ENCODE measurements at regions not wholly inside any gene's neighbourhood (a gene's known extent, or its start where the extent isn't known, plus 50 kb on each side); places are given as distances from the start of the nearest gene placed in this dataset.

DNA sequence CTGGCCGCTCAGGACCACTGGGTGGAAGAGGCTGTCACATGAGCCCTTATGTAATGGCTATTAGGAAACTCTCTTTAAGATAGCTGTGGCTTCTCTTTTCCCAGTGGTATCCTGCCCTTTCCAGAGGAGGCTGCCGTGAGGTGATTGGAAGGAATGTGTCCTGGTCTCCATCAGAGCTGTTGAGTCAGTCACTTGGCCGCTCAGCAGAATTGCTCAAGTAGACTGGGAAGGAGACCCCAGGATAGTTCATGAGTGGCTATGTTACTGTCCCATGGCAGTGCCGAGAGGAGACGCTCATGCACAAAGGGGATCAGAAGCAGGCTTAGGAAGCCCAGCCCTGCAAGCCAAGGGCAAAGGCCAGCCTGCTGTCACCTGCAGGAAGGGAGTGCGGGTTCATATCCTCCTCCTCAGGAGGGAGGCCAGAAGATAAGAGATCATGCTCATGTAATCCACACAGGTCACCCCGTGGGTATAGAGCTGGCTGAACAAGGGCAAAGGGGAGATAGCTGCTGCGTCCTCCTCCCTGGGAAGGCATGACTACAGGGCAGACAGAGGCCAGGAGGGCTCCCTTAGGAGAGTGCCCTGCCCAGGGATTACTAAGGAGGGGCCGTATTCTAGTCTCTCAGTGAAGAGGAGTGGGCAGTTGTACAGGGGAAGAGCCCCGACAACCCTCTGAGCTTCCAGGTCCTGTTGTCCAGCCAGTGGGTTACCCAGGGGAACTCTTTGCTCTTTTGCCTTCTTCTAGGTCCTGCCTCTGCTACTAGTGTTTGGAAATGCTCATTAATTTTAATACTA is 137.0 kb upstream of the MAX start:
- Histone ChIP-seq H3K4me3 (ENCODE audit: control insufficient read depth in 2 of 3, extremely low read depth in 1 of 3, insufficient read depth in 2 of 3, low read depth in 1 of 3, low read length in 3 of 3) (no peak overlapping the region), H3K27ac (ENCODE audit: control insufficient read depth, insufficient read depth, low read length) (no peak overlapping the region), H3K79me2 (ENCODE audit: control insufficient read depth, insufficient read depth, low read length) (no peaks in the 10 kb centered on the region), H3K36me3 (ENCODE audit: control insufficient read depth in 2 of 2, extremely low read depth in 1 of 2, insufficient read depth in 2 of 2, low read length in 2 of 2) (no peaks in the 10 kb centered on the region), H3K27me3 (ENCODE audit: control insufficient read depth, extremely low read depth, insufficient read depth, low read length) (no peaks in the 10 kb centered on the region), H3K9me1 (ENCODE audit: control insufficient read depth, extremely low read depth, insufficient read depth, low read length) (no peaks in the 10 kb centered on the region), H3K9ac (ENCODE audit: control insufficient read depth, extremely low read depth, insufficient read depth, low read length) (no peak overlapping the region), H3K4me1 (ENCODE audit: control insufficient read depth, extremely low read depth, insufficient read depth, low read length) (peaks cover 26% of the 10 kb centered on the region), H4K20me1 (ENCODE audit: control insufficient read depth, extremely low read depth, insufficient read depth, low read length) (no peaks in the 10 kb centered on the region), H3K4me2 (ENCODE audit: control insufficient read depth, extremely low read depth, insufficient read depth, low read depth, low read length) (no peak overlapping the region), H2AFZ (ENCODE audit: control insufficient read depth, low read length) (no peak overlapping the region), H3K9me3 (ENCODE audit: control insufficient read depth, low read depth, low read length) (no peaks in the 10 kb centered on the region)
- no peak for DNase-seq (ENCODE audit: low read depth, low spot score)
- dilution Hi-C loops (cut with MboI; ENCODE audit: extremely low pct_ligation_motif_present, low sequenced_read_pairs) = no loop called here
- FAIRE-seq = no peak
- TF ChIP-seq, protein P1, sequence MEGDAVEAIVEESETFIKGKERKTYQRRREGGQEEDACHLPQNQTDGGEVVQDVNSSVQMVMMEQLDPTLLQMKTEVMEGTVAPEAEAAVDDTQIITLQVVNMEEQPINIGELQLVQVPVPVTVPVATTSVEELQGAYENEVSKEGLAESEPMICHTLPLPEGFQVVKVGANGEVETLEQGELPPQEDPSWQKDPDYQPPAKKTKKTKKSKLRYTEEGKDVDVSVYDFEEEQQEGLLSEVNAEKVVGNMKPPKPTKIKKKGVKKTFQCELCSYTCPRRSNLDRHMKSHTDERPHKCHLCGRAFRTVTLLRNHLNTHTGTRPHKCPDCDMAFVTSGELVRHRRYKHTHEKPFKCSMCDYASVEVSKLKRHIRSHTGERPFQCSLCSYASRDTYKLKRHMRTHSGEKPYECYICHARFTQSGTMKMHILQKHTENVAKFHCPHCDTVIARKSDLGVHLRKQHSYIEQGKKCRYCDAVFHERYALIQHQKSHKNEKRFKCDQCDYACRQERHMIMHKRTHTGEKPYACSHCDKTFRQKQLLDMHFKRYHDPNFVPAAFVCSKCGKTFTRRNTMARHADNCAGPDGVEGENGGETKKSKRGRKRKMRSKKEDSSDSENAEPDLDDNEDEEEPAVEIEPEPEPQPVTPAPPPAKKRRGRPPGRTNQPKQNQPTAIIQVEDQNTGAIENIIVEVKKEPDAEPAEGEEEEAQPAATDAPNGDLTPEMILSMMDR (optimal IDR thresholded peaks at IDR 0.05 in 1 of 3, IDR thresholded peaks at IDR 0.05 in 1 of 3, conservative IDR thresholded peaks at IDR 0.05 in 1 of 3; ENCODE audit: extremely low read depth in 1 of 3, insufficient read depth in 2 of 3, low read length in 3 of 3) = no peak
- TF ChIP-seq EZH2 (IDR thresholded peaks at IDR 0.05; ENCODE audit: low read length) = no peak

DNA sequence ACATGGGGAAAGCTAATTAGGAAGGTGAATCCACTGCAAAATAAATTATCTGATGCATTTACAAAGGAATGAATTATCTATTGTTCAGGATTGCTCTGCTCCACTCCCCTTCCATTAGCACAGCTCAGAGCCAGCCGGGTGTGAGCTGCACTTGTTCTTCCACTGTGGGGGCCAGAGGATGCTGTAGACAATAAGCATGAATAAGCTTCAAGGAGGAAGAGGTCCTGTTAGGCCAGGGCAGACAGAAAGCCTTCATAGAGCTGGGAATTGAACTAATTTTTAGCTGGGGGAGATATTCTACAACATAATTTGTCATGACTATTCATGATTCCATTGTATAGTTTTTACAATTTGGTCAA is 137.6 kb upstream of the MAX start:
- Histone ChIP-seq H3K79me2 (ENCODE audit: control insufficient read depth, insufficient read depth, low read length) (no peaks in the 10 kb centered on the region), H2AFZ (ENCODE audit: control insufficient read depth, low read length) (no peak overlapping the region), H3K36me3 (ENCODE audit: control insufficient read depth in 2 of 2, extremely low read depth in 1 of 2, insufficient read depth in 2 of 2, low read length in 2 of 2) (no peaks in the 10 kb centered on the region), H3K9ac (ENCODE audit: control insufficient read depth, extremely low read depth, insufficient read depth, low read length) (no peak overlapping the region), H3K27ac (ENCODE audit: control insufficient read depth, insufficient read depth, low read length) (no peak overlapping the region), H3K4me1 (ENCODE audit: control insufficient read depth, extremely low read depth, insufficient read depth, low read length) (peaks cover 26% of the 10 kb centered on the region), H4K20me1 (ENCODE audit: control insufficient read depth, extremely low read depth, insufficient read depth, low read length) (no peaks in the 10 kb centered on the region), H3K4me3 (ENCODE audit: control insufficient read depth in 2 of 3, extremely low read depth in 1 of 3, insufficient read depth in 2 of 3, low read depth in 1 of 3, low read length in 3 of 3) (no peak overlapping the region), H3K9me3 (ENCODE audit: control insufficient read depth, low read depth, low read length) (no peaks in the 10 kb centered on the region), H3K27me3 (ENCODE audit: control insufficient read depth, extremely low read depth, insufficient read depth, low read length) (no peaks in the 10 kb centered on the region), H3K9me1 (ENCODE audit: control insufficient read depth, extremely low read depth, insufficient read depth, low read length) (no peaks in the 10 kb centered on the region), H3K4me2 (ENCODE audit: control insufficient read depth, extremely low read depth, insufficient read depth, low read depth, low read length) (no peak overlapping the region)
- DNase-seq (ENCODE audit: low read depth, low spot score) (no peak), FAIRE-seq (no peak)
- TF ChIP-seq EZH2 (IDR thresholded peaks at IDR 0.05; ENCODE audit: low read length) = no peak
- TF ChIP-seq, protein P1 (optimal IDR thresholded peaks at IDR 0.05 in 1 of 3, IDR thresholded peaks at IDR 0.05 in 1 of 3, conservative IDR thresholded peaks at IDR 0.05 in 1 of 3; ENCODE audit: extremely low read depth in 1 of 3, insufficient read depth in 2 of 3, low read length in 3 of 3) = no peak
- dilution Hi-C loops (cut with MboI; ENCODE audit: extremely low pct_ligation_motif_present, low sequenced_read_pairs) = no loop called here

Measured in keratinocyte (primary cell).